Vagina (tissue), 2 donors: ENCODE measurements at regions not wholly inside any gene's neighbourhood (a gene's known extent, or its start where the extent isn't known, plus 50 kb on each side); places are given as distances from the start of the nearest gene placed in this dataset.

Experiments
- CTCF ChIP-seq, 3 experiments: fragments of 450-650 bp in 2 of 3; fragments of 200-600 bp in 1 of 3; sonication (generic) in 1 of 3; IDR thresholded peaks; one replicate each; pipeline ENCODE4 v1.5.1; 2017 to 2019; ENCODE audit warnings: antibody characterized with exemption in 3 of 3, mild to moderate bottlenecking in 2 of 3, moderate library complexity in 2 of 3
- POLR2AphosphoS5 ChIP-seq, 2 donors: sonication (generic); formaldehyde crosslinking; IDR thresholded peaks; one replicate each; pipeline ENCODE4 v1.9.0; 2017; ENCODE audit warnings: antibody characterized with exemption in 2 of 2, mild to moderate bottlenecking in 2 of 2, low read depth in 1 of 2; ENCODE audit not compliant: insufficient read depth in 1 of 2

GRCh38 chr1:222377428-222378088, 170.3 kb downstream of the HHIPL2 start:
- TF ChIP-seq CTCF (IDR thresholded peaks at IDR 0.05) (no peak), POLR2AphosphoS5 (IDR thresholded peaks at IDR 0.05; ENCODE audit: insufficient read depth in 1 of 2, low read depth in 1 of 2) (no peak)
